Keratinocyte (primary cell): ENCODE measurements at regions not wholly inside any gene's neighbourhood (a gene's known extent, or its start where the extent isn't known, plus 50 kb on each side); places are given as distances from the start of the nearest gene placed in this dataset.

ENCODE experiments used
- DNase-seq: peaks from one replicate; pipeline ENCODE4 v3.0.0-alpha.2; 2011; ENCODE audit warnings: low read depth, missing footprints, low spot score
- FAIRE-seq: peaks from 2 replicates; lab custom pipeline; 2011; peaks lifted over from hg19 to GRCh38; lab: Jason Lieb, UNC
- H2AFZ ChIP-seq: 2 replicates; pipeline ENCODE4 v1.6.0; 2012; ENCODE audit warnings: low read length, control low read depth, inconsistent platforms; ENCODE audit not compliant: control insufficient read depth
- H3K27ac ChIP-seq: 2 replicates; pipeline ENCODE4 v1.5.1; 2011; ENCODE audit warnings: low read length; ENCODE audit not compliant: control insufficient read depth, insufficient read depth
- H3K27me3 ChIP-seq: 3 replicates; pipeline ENCODE4 v1.6.0; 2011; ENCODE audit warnings: low read length; ENCODE audit not compliant: control insufficient read depth, insufficient read depth; ENCODE audit errors: extremely low read depth
- H3K36me3 ChIP-seq, 2 experiments: 2 replicates in 1 of 2; 3 replicates in 1 of 2; pipeline ENCODE4 v1.5.1; 2011; ENCODE audit warnings: low read length in 2 of 2, mild to moderate bottlenecking in 1 of 2; ENCODE audit not compliant: control insufficient read depth in 2 of 2, insufficient read depth in 2 of 2; ENCODE audit errors: extremely low read depth in 1 of 2
- H3K4me1 ChIP-seq: 3 replicates; pipeline ENCODE4 v1.5.1; 2011; ENCODE audit warnings: low read length; ENCODE audit not compliant: control insufficient read depth, insufficient read depth; ENCODE audit errors: extremely low read depth
- H3K4me2 ChIP-seq: 3 replicates; pipeline ENCODE4 v1.6.0; 2011; ENCODE audit warnings: low read depth, low read length; ENCODE audit not compliant: control insufficient read depth, insufficient read depth; ENCODE audit errors: extremely low read depth
- H3K4me3 ChIP-seq, 3 experiments: fragments of 200-600 bp in 1 of 3; sonication (generic) in 1 of 3; 2 replicates in 2 of 3; 3 replicates in 1 of 3; pipeline ENCODE4 v1.5.1; 2011 to 2016; ENCODE audit warnings: low read length in 3 of 3, mild to moderate bottlenecking in 3 of 3, control low read depth in 2 of 3, inconsistent platforms in 1 of 3, low read depth in 1 of 3, mixed read lengths in 1 of 3, mixed run types in 1 of 3, moderate library complexity in 1 of 3; ENCODE audit not compliant: control insufficient read depth in 2 of 3, insufficient read depth in 2 of 3; ENCODE audit errors: extremely low read depth in 1 of 3
- H3K79me2 ChIP-seq: 2 replicates; pipeline ENCODE4 v1.6.0; 2012; ENCODE audit warnings: low read length; ENCODE audit not compliant: control insufficient read depth, insufficient read depth
- H3K9ac ChIP-seq: 3 replicates; pipeline ENCODE4 v1.6.0; 2011; ENCODE audit warnings: low read length; ENCODE audit not compliant: control insufficient read depth, insufficient read depth; ENCODE audit errors: extremely low read depth
- H3K9me1 ChIP-seq: 3 replicates; pipeline ENCODE4 v1.6.0; 2011; ENCODE audit warnings: low read length; ENCODE audit not compliant: control insufficient read depth, insufficient read depth; ENCODE audit errors: extremely low read depth
- H3K9me3 ChIP-seq: 2 replicates; pipeline ENCODE4 v1.5.1; 2012; ENCODE audit warnings: low read depth, low read length; ENCODE audit not compliant: control insufficient read depth
- H4K20me1 ChIP-seq: 3 replicates; pipeline ENCODE4 v1.6.0; 2011; ENCODE audit warnings: low read length; ENCODE audit not compliant: control insufficient read depth, insufficient read depth; ENCODE audit errors: extremely low read depth
- EZH2 ChIP-seq: IDR thresholded peaks from one replicate; pipeline ENCODE4 v1.6.1; 2012; ENCODE audit warnings: inconsistent platforms, mild to moderate bottlenecking, low read length, moderate library complexity
- dilution Hi-C: fragments of 300-500 bp; cut with MboI; formaldehyde crosslinking; loops from one replicate; pipeline ENCODE4 v1.7.0; 2020; ENCODE audit warnings: low sequenced_read_pairs; ENCODE audit not compliant: extremely low pct_ligation_motif_present
- TF ChIP-seq, protein P1 (sequence below), 3 experiments: IDR thresholded peaks in 1 of 3; conservative IDR thresholded peaks in 1 of 3; optimal IDR thresholded peaks in 1 of 3; 2 replicates in 2 of 3; 3 replicates in 1 of 3; pipeline versions ENCODE3 to v1.5.1; 2011; ENCODE audit warnings: low read length in 3 of 3, mild to moderate bottlenecking in 3 of 3, moderate library complexity in 2 of 3, control low read depth in 1 of 3, inconsistent platforms in 1 of 3; ENCODE audit not compliant: insufficient read depth in 2 of 3; ENCODE audit errors: extremely low read depth in 1 of 3

DNA sequence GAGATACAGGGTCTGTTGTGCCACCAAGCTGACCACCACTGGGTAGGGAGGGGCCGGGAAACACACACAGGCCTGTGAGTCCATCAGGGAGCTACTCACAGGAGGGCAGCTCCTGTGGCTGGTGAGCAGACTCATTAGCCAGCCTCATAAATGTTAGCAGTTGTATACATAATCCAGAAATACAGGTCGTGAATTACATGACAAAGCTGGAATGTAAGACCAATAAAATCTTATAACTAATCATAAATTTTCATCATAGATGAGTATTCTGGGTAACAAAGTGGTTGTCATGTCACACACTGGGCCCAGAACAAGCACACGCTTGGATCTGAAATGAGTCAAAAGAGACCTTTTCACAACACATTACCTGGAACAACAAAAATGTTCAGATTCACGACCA lies 642.6 kb upstream of the AUTS2 start:
- TF ChIP-seq, protein P1, sequence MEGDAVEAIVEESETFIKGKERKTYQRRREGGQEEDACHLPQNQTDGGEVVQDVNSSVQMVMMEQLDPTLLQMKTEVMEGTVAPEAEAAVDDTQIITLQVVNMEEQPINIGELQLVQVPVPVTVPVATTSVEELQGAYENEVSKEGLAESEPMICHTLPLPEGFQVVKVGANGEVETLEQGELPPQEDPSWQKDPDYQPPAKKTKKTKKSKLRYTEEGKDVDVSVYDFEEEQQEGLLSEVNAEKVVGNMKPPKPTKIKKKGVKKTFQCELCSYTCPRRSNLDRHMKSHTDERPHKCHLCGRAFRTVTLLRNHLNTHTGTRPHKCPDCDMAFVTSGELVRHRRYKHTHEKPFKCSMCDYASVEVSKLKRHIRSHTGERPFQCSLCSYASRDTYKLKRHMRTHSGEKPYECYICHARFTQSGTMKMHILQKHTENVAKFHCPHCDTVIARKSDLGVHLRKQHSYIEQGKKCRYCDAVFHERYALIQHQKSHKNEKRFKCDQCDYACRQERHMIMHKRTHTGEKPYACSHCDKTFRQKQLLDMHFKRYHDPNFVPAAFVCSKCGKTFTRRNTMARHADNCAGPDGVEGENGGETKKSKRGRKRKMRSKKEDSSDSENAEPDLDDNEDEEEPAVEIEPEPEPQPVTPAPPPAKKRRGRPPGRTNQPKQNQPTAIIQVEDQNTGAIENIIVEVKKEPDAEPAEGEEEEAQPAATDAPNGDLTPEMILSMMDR (optimal IDR thresholded peaks at IDR 0.05 in 1 of 3, IDR thresholded peaks at IDR 0.05 in 1 of 3, conservative IDR thresholded peaks at IDR 0.05 in 1 of 3; ENCODE audit: extremely low read depth in 1 of 3, insufficient read depth in 2 of 3, low read length in 3 of 3), result no peak
- TF ChIP-seq EZH2, result no peak
- no peak overlapping the region for H3K9ac ChIP-seq
- no peaks in the 10 kb centered on the region for H3K36me3 ChIP-seq
- no peaks in the 10 kb centered on the region for H3K4me1 ChIP-seq
- no peak overlapping the region for H3K27ac ChIP-seq
- no peak overlapping the region for H2AFZ ChIP-seq
- FAIRE-seq (no peak), DNase-seq (no peak)
- H3K9me1 ChIP-seq, result no peaks in the 10 kb centered on the region
- dilution Hi-C loops, result no loop called here
- no peaks in the 10 kb centered on the region for H3K9me3 ChIP-seq
- H3K79me2 ChIP-seq, result no peaks in the 10 kb centered on the region
- H3K27me3 ChIP-seq, result no peaks in the 10 kb centered on the region
- no peak overlapping the region for H3K4me2 ChIP-seq
- H4K20me1 ChIP-seq, result no peaks in the 10 kb centered on the region
- no peak overlapping the region for H3K4me3 ChIP-seq

DNA sequence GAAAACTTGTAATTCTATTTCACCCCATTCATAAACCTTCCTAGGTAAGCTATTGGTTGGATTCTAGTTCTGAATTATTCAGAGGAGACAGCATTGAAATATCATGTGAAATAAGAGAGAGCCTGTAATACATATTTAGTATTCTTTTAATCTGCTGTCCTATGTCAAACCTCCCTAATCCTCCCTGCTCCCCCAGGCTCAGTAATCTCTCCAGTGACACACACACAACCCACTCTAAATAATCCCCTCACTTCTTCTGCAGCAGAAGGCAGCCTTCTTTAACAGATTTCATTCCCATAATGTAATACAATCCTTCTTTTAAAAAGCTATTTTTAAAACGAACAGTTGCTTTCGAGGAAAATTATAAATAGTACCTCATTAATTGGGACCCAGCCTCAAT lies 639.7 kb upstream of the AUTS2 start:
- Histone ChIP-seq H3K9me1 (no peaks in the 10 kb centered on the region), H3K27me3 (no peaks in the 10 kb centered on the region), H3K4me2 (no peak overlapping the region), H3K9me3 (no peaks in the 10 kb centered on the region), H3K4me1 (peaks cover under 1% of the 10 kb centered on the region), H3K27ac (no peak overlapping the region), H3K9ac (no peak overlapping the region), H3K79me2 (no peaks in the 10 kb centered on the region), H3K36me3 (no peaks in the 10 kb centered on the region), H3K4me3 (no peak overlapping the region), H4K20me1 (no peaks in the 10 kb centered on the region), H2AFZ (no peak overlapping the region)
- DNase-seq (no peak), FAIRE-seq (no peak)
- dilution Hi-C loops, result no loop called here
- no peak for TF ChIP-seq EZH2
- TF ChIP-seq, protein P1 (optimal IDR thresholded peaks at IDR 0.05 in 1 of 3, IDR thresholded peaks at IDR 0.05 in 1 of 3, conservative IDR thresholded peaks at IDR 0.05 in 1 of 3; ENCODE audit: extremely low read depth in 1 of 3, insufficient read depth in 2 of 3, low read length in 3 of 3), result no peak
